ENCODE measurements at regions not wholly inside any gene's neighbourhood (a gene's known extent, or its start where the extent isn't known, plus 50 kb on each side); places are given as distances from the start of the nearest gene placed in this dataset.

DNA sequence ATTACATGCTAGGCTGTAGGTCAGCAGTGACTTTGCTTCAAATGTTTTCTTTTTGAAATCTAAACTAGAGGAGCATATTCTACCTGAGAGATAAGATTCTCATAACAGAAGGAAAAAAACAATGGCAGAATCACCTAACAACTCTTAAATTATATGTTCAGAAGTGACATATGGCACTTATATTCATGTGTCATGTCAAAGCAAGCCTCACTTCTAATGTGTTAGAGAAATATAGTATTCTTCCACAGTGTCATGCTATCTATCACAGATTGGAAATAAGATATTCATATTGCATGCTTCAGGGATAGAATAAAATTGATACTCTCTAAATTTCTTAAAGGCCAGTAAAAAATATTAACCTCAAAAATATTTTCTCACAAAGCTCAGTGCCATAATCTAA lies 874.6 kb upstream of the PRMT6 start:
- no peak for FAIRE-seq
- no peak for TF ChIP-seq POLR2A (IDR thresholded peaks at IDR 0.05; ENCODE audit: low read depth, low read length)
- no peak for DNase-seq (ENCODE audit: insufficient read length, low spot score)

DNA sequence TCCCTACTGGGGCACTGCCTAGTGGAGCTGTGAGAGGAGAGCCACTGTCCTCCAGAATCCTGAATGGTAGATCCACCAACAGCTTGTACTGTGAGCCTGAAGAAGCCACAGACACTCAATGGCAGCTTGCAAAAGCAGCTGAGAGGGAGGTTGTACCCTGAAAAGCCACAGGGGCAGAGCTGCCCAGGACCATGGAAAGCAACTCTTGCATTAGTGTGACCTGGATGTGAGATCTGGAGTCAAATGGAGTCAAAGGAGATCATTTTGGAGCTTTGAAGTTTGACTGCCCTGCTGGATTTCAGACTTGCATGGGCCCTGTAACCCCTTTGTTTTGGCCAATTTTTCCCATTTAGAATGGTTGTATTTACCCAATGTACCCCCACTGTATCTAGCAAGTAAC lies 871.4 kb upstream of the PRMT6 start:
- DNase-seq (ENCODE audit: insufficient read length, low spot score) (no peak), FAIRE-seq (no peak)
- TF ChIP-seq POLR2A (IDR thresholded peaks at IDR 0.05; ENCODE audit: low read depth, low read length) = no peak

DNA sequence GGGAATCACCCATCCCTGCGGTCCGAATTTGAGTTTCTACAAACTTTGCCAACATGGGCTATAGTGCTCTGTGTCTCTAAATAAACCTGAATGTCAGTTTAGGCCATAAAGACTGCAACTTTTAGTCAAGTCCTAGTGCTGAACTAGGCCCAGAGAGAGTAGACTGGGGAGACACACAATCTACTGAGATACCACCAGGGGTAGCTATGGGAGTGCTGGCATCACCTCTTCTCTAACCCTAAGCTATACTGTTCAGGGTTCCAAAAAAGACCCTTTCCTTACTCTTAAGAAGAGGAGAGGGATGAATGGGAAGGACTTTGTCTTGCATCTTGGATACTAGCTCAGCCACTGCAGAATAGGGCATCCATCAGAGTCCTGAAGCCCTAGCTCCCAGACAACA lies 866.7 kb upstream of the PRMT6 start:
- DNase-seq (ENCODE audit: insufficient read length, low spot score) (no peak), FAIRE-seq (no peak)
- no peak for TF ChIP-seq POLR2A (IDR thresholded peaks at IDR 0.05; ENCODE audit: low read depth, low read length)

DNA sequence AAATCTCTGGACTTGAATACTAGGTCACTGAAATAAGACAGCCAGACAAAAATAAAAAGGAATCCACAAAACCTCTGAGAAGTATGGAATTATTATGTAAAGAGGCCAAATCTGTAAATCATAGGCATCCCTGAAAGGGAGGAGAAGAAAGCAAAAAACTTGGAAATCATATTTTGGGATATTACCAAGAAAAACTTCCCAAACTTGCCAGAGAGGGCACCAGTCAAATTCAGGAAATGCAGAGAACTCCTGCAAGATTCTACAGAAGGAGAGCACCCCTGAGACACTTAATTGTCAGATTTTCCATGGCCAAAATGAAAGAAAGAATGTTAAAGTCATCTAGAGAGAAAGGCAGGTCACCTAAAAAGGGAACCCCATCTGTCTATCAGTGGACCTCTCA lies 862.3 kb upstream of the PRMT6 start:
- no peak for TF ChIP-seq POLR2A (IDR thresholded peaks at IDR 0.05; ENCODE audit: low read depth, low read length)
- no peak for FAIRE-seq

DNA sequence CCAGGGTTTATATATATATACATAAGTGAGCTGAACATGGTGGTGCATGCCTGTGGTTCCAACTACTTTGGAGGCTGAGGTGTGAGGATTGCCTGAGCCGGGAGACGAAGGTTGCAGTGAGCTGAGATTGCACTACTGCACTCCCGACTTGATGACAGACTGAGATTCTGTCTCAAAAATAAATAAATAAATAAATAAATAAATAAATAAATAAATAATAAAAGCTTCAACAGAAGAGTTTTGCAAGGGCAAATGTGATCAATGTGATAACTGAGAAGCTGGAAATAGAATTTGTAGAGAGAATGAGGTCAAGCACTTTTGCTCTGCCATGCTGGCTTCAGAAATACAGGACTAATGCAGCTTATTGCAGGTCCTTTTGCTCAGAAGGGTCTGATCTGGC lies 855.8 kb upstream of the PRMT6 start:
- DNase-seq (ENCODE audit: insufficient read length, low spot score) = no peak
- FAIRE-seq = no peak
- TF ChIP-seq POLR2A (IDR thresholded peaks at IDR 0.05; ENCODE audit: low read depth, low read length) = no peak

More for the DNA sequence above, 862.3 kb upstream of the PRMT6 start:
- DNase-seq (ENCODE audit: insufficient read length, low spot score) = no peak

DNA sequence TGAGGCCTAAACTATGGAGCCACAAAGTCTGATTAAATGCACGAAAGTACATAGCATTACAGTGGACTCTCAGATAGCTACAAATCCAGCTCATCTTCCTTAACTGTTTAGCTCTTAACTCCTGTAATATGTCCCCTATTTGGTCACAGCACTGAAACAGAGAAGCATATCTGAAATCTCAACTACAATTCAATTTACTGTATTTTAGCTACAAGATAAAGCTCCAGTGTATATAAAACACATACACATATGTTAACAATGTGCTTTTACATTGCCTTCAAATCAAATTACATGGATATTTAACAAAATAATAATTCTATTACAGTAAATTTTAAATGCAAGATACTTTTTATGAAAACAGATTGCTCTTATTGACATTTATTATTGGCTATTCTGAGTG lies 849.3 kb upstream of the PRMT6 start:
- TF ChIP-seq POLR2A (IDR thresholded peaks at IDR 0.05; ENCODE audit: low read depth, low read length) = no peak
- DNase-seq (ENCODE audit: insufficient read length, low spot score) = no peak
- no peak for FAIRE-seq

DNA sequence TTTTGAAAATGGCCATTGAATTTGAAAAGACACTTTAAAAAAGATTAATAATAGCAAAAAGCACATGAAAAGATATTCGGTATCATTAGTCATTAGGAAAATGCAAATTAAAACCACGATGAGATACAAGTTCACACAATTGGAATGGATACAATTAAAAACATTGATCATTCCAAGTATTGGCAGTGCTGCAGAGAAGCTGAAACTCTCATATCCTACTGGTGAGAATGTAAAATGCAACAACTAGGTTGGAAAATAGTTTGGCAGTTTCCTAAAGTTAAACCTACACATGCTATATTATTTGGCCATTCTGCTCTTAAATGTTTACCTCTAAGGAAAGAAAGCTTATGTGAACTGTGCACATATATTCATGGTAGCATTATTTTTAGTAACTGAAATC lies 838.7 kb upstream of the PRMT6 start:
- no peak for FAIRE-seq
- DNase-seq (ENCODE audit: insufficient read length, low spot score) = no peak
- TF ChIP-seq POLR2A (IDR thresholded peaks at IDR 0.05; ENCODE audit: low read depth, low read length) = no peak

DNA sequence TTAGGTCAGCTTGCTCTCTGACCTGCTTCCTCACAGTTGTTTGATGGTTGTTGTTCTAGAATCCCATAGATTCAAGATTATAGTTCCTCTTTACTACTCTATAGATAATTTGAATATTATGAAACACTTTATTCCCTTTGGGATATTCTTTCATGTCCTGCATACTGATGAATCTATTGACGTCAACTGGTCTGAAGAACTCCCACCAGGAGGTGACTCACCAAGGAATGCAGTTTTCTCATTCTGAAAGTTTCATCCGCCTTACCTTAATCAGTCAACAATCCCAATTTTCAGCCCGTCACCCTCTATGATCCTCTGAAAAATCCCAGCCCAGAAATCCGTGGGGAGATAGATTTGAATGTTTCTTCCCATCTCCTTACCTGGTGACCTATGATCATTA lies 834.1 kb upstream of the PRMT6 start:
- FAIRE-seq = no peak
- DNase-seq (ENCODE audit: insufficient read length, low spot score) = no peak
- TF ChIP-seq POLR2A (IDR thresholded peaks at IDR 0.05; ENCODE audit: low read depth, low read length) = no peak

DNA sequence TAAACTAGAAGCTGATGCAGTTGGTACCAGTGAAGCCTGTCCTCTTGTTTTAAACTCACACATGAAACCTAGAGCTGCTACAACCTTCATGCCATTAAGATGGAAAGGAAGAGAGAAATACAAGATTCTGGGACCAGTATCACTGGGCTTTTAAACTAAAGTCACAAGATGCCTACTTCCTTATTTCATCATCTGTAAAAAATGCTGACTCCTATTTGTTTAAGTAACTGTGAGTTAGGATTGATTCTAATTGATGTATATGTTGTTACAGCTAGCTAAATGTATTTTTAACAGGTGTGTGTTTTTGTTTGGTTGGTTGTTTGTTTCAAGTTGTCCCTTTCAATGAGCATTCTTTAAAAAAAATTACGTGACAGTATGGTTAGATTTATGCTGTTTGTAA lies 833.3 kb upstream of the PRMT6 start:
- no peak for DNase-seq (ENCODE audit: insufficient read length, low spot score)
- no peak for TF ChIP-seq POLR2A (IDR thresholded peaks at IDR 0.05; ENCODE audit: low read depth, low read length)
- FAIRE-seq = no peak

DNA sequence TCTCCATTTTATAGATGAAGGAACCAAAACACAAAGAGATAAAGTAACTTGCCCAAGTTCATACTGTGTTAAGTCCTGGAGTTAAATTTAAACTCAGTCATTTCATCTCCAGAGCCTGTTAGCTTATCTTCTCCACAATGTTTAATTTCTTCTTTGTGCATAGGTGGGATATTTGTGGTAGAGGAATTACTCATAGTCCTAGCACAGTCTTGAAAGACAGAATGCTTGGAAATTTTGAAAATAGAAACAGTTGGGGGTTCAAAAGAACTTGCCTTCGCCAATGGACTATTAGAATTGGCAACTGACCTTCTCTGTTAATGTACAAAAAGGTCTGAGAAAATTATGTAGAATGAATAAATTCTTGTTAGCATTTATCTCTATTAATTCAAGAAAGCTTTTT lies 832.0 kb upstream of the PRMT6 start:
- TF ChIP-seq POLR2A (IDR thresholded peaks at IDR 0.05; ENCODE audit: low read depth, low read length) = no peak
- DNase-seq (ENCODE audit: insufficient read length, low spot score) (no peak), FAIRE-seq (no peak)

DNA sequence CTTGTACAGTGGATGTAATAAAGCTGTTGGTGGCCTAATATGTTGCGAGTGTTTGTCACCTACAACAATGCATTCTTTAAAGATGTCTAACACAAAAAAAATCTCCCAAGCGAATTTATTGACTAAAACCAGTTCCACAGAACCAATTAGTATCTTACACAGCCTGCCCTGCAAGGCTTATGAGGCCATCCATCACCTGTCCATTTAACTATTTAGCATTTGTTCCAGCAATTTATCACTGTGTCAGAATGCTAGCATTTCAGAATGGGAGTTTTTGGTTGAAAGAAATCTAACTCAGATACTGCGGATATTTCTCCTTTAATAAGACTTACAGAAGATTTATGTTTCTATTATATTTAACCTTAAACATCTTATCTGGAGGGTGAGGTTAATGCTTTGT lies 831.1 kb upstream of the PRMT6 start:
- DNase-seq (ENCODE audit: insufficient read length, low spot score) = no peak
- FAIRE-seq = no peak
- TF ChIP-seq POLR2A (IDR thresholded peaks at IDR 0.05; ENCODE audit: low read depth, low read length) = no peak

DNA sequence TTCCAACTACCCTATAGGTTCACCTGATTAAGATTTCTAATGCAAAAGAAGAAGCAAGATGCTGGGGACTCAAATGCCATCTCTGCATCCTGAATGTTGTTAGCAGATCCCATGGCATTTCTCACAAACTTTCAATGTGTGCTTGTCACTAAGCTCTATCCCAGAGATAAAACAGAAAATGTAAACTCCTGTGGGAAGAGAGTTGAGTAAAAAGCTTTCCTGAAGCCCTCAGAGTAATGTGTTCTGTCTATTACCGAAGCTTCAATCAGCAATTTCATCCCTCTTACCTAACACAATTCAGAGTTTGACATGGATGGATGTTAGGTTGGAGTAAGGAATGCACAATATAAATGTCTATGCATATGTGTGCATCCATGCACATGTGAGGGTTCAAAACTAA lies 829.9 kb upstream of the PRMT6 start:
- TF ChIP-seq POLR2A (IDR thresholded peaks at IDR 0.05; ENCODE audit: low read depth, low read length) = no peak
- DNase-seq (ENCODE audit: insufficient read length, low spot score) = no peak
- FAIRE-seq = no peak

DNA sequence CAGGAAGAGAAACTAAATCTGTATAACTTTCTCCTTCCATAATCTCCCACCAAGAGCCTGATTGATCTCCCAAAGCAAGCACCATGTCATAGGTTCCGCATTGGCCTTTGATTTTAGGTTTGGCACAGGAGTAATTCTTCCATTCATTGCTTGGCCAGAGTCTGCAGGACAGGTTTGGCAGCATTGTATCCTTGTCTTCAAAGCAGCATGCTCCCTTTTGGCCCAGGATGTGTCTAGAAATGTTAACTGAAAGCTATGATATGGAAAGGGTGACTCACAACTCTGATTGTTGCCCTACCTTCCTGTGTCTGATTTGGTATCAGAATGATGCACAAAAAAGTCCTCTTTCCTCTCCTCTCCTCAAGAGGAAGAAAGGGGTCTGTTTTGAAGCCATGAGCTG lies 824.3 kb upstream of the PRMT6 start:
- FAIRE-seq (no peak), DNase-seq (ENCODE audit: insufficient read length, low spot score) (no peak)
- no peak for TF ChIP-seq POLR2A (IDR thresholded peaks at IDR 0.05; ENCODE audit: low read depth, low read length)

DNA sequence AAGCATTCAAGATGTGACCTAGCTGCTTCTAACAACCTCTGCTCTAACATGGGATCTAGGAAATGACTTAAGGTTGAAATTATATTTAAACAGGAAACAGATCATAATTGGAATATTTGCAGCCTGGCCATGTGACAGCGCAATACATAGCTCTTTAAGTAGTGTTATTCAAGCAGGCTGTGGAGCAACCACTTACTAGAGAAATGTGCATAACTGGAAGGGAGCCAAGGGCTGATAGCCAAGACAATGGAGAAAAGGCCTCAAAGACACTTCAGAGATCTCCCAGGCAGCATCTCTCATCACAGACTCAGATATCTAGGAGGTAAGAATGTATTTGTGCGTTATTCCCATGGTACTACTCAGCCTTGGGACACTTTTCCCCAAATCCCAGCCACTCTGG lies 823.0 kb upstream of the PRMT6 start:
- FAIRE-seq (no peak), DNase-seq (ENCODE audit: insufficient read length, low spot score) (no peak)
- no peak for TF ChIP-seq POLR2A (IDR thresholded peaks at IDR 0.05; ENCODE audit: low read depth, low read length)

DNA sequence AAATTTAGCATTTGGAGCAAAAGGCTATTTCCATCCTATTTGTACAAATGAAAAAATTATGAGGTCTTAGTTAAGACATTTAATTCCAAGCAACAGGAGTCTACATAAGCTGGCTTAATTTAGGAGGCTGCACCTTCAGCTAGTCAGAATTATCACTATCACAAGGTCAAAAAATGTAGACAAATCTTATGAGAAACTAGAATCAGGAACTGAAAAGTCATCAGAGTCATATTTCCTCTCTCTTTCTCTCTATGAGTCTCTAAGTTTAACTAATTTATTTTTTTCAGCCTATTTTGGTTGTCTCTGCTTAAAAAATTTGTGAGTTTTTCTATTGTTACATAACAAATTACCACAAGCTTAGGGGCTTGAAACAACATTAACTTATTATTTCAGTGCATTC lies 807.1 kb upstream of the PRMT6 start:
- TF ChIP-seq POLR2A (IDR thresholded peaks at IDR 0.05; ENCODE audit: low read depth, low read length) = no peak
- FAIRE-seq (no peak), DNase-seq (ENCODE audit: insufficient read length, low spot score) (no peak)

DNA sequence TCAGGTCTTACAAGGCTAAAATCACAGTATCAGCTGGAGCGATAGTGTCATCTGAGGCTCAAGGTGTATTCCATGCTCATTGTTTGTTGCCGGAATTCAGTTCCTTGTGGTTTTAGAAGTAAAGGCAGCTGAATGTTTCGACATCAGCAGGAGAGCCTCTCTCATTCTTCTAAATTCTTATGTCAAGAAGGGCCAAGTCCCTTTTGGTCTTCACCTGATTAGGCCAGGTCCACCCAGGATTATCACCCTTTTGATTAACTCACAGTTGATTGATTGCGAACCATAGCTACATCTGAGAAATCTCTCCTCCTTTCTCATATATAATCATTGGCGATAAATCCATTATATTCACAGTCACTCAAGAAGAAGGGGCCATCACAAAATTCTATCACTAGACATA lies 806.7 kb upstream of the PRMT6 start:
- FAIRE-seq (no peak), DNase-seq (ENCODE audit: insufficient read length, low spot score) (no peak)
- no peak for TF ChIP-seq POLR2A (IDR thresholded peaks at IDR 0.05; ENCODE audit: low read depth, low read length)
